ENCODE measurements at regions not wholly inside any gene's neighbourhood (a gene's known extent, or its start where the extent isn't known, plus 50 kb on each side); places are given as distances from the start of the nearest gene placed in this dataset.

GRCh38 chr11:80872116-80872728, 1431.4 kb upstream of the TENM4 start:
- Histone ChIP-seq H2BK15ac (ENCODE audit: low read depth, low read length) (no peak overlapping the region), H3K27me3 (ENCODE audit: control insufficient read depth, insufficient read depth, low read length) (no peaks in the 10 kb centered on the region), H4K5ac (ENCODE audit: low read depth, low read length) (no peak overlapping the region), H3K56ac (ENCODE audit: extremely low read depth, insufficient read depth, low read length) (no peak overlapping the region), H3K4ac (ENCODE audit: low read depth, low read length) (no peak overlapping the region), H3K9me3 (ENCODE audit: control insufficient read depth, insufficient read depth, low read length) (no peaks in the 10 kb centered on the region), H2BK5ac (ENCODE audit: low read depth, low read length, poor library complexity, severe bottlenecking) (no peak overlapping the region), H3K4me1 (ENCODE audit: control insufficient read depth, insufficient read depth, low read length) (no peaks in the 10 kb centered on the region), H2BK120ac (ENCODE audit: low read depth, low read length) (no peak overlapping the region), H2BK20ac (ENCODE audit: low read depth, low read length) (no peak overlapping the region), H4K20me1 (ENCODE audit: insufficient read depth, low read length) (no peaks in the 10 kb centered on the region), H2AK5ac (ENCODE audit: low read depth, low read length) (no peak overlapping the region), H2AK9ac (replicated peaks; ENCODE audit: low read depth, low read length, poor library complexity) (no peak overlapping the region), H3K36me3 (ENCODE audit: control insufficient read depth, insufficient read depth, low read length) (no peaks in the 10 kb centered on the region), H3K9me1 (ENCODE audit: insufficient read depth, low read length) (no peaks in the 10 kb centered on the region), H4K8ac (ENCODE audit: low read depth in 2 of 2, low read length in 2 of 2) (no peak overlapping the region), H3K4me2 (ENCODE audit: low read depth, low read length) (no peak overlapping the region), H4K91ac (ENCODE audit: insufficient read depth, low read depth, low read length) (no peak overlapping the region), H3K9ac (ENCODE audit: low read depth, low read length) (no peak overlapping the region), H3K4me3 (ENCODE audit: insufficient read depth, low read depth, low read length) (no peak overlapping the region), H3K14ac (replicated peaks; ENCODE audit: low read depth, low read length) (no peak overlapping the region), H3K27ac (ENCODE audit: insufficient read depth, low read length) (no peak overlapping the region), H3K79me1 (ENCODE audit: low read depth in 1 of 2, low read length in 2 of 2) (no peaks in the 10 kb centered on the region), H3K23ac (ENCODE audit: low read depth, low read length) (no peak overlapping the region), H2AFZ (replicated peaks; ENCODE audit: low read length, poor library complexity) (no peak overlapping the region), H3K18ac (ENCODE audit: low read depth, low read length) (no peak overlapping the region)
- CTCF ChIA-PET: no interaction called here
- ATAC-seq (ENCODE audit: low read depth) (no peak), DNase-seq (no peak)
- intact Hi-C loops (cut with micrococcal nuclease): no loop called here
- in situ Hi-C loops (cut with MboI; ENCODE audit: low sequenced_read_pairs): no loop called here
- dilution Hi-C loops (cut with HindIII; ENCODE audit: low sequenced_read_pairs, unreplicated experiment): no loop called here
- POLR2A ChIA-PET (ENCODE audit: unreplicated experiment): no interaction called here
- BruUV-seq (replicated peaks): no TSS peak
- TF ChIP-seq CHD1 (IDR thresholded peaks at IDR 0.05; ENCODE audit: low read depth, low read length) (no peak), RCOR1 (IDR thresholded peaks at IDR 0.05; ENCODE audit: insufficient replicate concordance, low read length) (no peak), SMC3 (IDR thresholded peaks at IDR 0.05; ENCODE audit: low read depth, low read length) (no peak), MXI1 (IDR thresholded peaks at IDR 0.05; ENCODE audit: borderline replicate concordance, low read depth, low read length) (no peak), CTCF (conservative IDR thresholded peaks at IDR 0.05; ENCODE audit: low read depth, low read length) (no peak), USF2 (IDR thresholded peaks at IDR 0.05; ENCODE audit: low read depth, low read length) (no peak), NFE2L2 (IDR thresholded peaks at IDR 0.05; ENCODE audit: low read depth, low read length) (no peak), CEBPB (IDR thresholded peaks at IDR 0.05; ENCODE audit: low read depth, low read length) (no peak), FOS (IDR thresholded peaks at IDR 0.05; ENCODE audit: low read depth, low read length) (no peak)
